Activated CD4-positive, alpha-beta memory T cell treated with anti-CD3 and anti-CD28 coated beads for 36 hours (primary cell): ENCODE measurements at regions not wholly inside any gene's neighbourhood (a gene's known extent, or its start where the extent isn't known, plus 50 kb on each side); places are given as distances from the start of the nearest gene placed in this dataset.
"Not testable (repeated sequence)": the region's sequence is repeated elsewhere in the genome, so short reads cannot be mapped to it uniquely, and the experiment has no call there.

Experiments used
- CTCF ChIA-PET: fragments of 350-600 bp; sonication (Branson Sonifier 250); formaldehyde crosslinking; loops from one replicate; lab custom pipeline; 2021; ENCODE audit warnings: antibody characterized with exemption, inconsistent platforms; lab: Charles Lee
- POLR2A ChIA-PET: fragments of 350-600 bp; sonication (Branson Sonifier 250); formaldehyde crosslinking; loops from one replicate; lab custom pipeline; 2021; ENCODE audit warnings: antibody characterized with exemption; lab: Charles Lee
- DNase-seq: peaks from one replicate; pipeline ENCODE4 v3.0.0-alpha.2; 2020
- H3K27ac Mint-ChIP-seq: one replicate; pipeline ENCODE4 v1.8.0; 2021; ENCODE audit warnings: mixed read lengths
- H3K27me3 Mint-ChIP-seq: one replicate; pipeline ENCODE4 v1.8.0; 2021; ENCODE audit warnings: mixed read lengths
- H3K36me3 Mint-ChIP-seq: one replicate; pipeline ENCODE4 v1.8.0; 2021; ENCODE audit warnings: mixed read lengths
- H3K4me1 Mint-ChIP-seq: one replicate; pipeline ENCODE4 v1.8.0; 2021; ENCODE audit warnings: low read depth, mixed read lengths
- H3K4me3 Mint-ChIP-seq: one replicate; pipeline ENCODE4 v1.8.0; 2021; ENCODE audit warnings: mild to moderate bottlenecking, mixed read lengths
- H3K9me3 Mint-ChIP-seq: one replicate; pipeline ENCODE4 v1.8.0; 2021; ENCODE audit warnings: mixed read lengths
- intact Hi-C: fragments of 100-400 bp; cut with micrococcal nuclease; formaldehyde crosslinking; loops from one replicate; pipeline ENCODE4 v1.15.1; 2023

GRCh38 chr16:13385156-13386040 lies 484.0 kb downstream of the SHISA9 start:
- H3K36me3 Mint-ChIP-seq, intact Hi-C loops, H3K4me3 Mint-ChIP-seq, H3K4me1 Mint-ChIP-seq, H3K27ac Mint-ChIP-seq, CTCF ChIA-PET, H3K27me3 Mint-ChIP-seq, POLR2A ChIA-PET, DNase-seq: not testable (repeated sequence)
- H3K9me3 Mint-ChIP-seq = peaks cover 39% of the 10 kb centered on the region

GRCh38 chr16:13390093-13390985 lies 488.9 kb downstream of the SHISA9 start:
- Mint-ChIP-seq H3K9me3 (peaks cover 16% of the 10 kb centered on the region), H3K27me3 (no peaks in the 10 kb centered on the region), H3K27ac (no peak overlapping the region), H3K4me1 (no peaks in the 10 kb centered on the region), H3K36me3 (no peaks in the 10 kb centered on the region), H3K4me3 (no peak overlapping the region)
- ChIA-PET POLR2A (no interaction called here), CTCF (no interaction called here)
- no peak for DNase-seq
- intact Hi-C loops = no loop called here

- ChIA-PET POLR2A (no interaction called here), CTCF (no interaction called here)
- Mint-ChIP-seq H3K4me1 (no peaks in the 10 kb centered on the region), H3K9me3 (peaks cover 12% of the 10 kb centered on the region), H3K36me3 (no peaks in the 10 kb centered on the region), H3K27me3 (no peaks in the 10 kb centered on the region), H3K27ac (no peak overlapping the region), H3K4me3 (no peak overlapping the region)
- no peak for DNase-seq
- intact Hi-C loops = no loop called here
Measured at GRCh38 chr16:13390986-13391305, 489.5 kb downstream of the SHISA9 start.

DNA sequence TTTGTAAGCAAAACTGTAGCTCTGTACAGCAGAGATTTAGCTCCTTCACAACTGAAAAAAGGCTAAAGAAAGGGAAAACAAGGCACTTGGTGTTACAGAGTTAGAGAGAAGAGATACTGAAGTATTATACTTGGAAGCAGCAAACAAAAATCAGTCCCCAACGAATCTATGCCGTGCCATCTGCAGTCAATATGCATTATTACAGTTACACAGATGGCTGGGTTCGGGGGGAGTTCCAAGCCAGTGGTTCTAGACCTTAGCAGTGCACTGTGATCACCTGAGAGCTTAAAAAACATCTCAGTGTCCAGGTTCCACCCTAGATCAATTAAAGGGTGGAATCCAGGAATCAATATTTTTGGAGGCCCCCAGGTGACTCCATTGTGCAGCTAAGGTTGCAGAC lies 489.9 kb downstream of the SHISA9 start:
- ChIA-PET POLR2A (no interaction called here), CTCF (no interaction called here)
- Mint-ChIP-seq H3K4me1 (no peaks in the 10 kb centered on the region), H3K4me3 (no peak overlapping the region), H3K27ac (no peak overlapping the region), H3K36me3 (no peaks in the 10 kb centered on the region), H3K27me3 (no peaks in the 10 kb centered on the region), H3K9me3 (peaks cover 8% of the 10 kb centered on the region)
- intact Hi-C loops = no loop called here
- DNase-seq = no peak

GRCh38 chr16:13392341-13392740 lies 490.9 kb downstream of the SHISA9 start:
- no peak overlapping the region for H3K27ac Mint-ChIP-seq
- DNase-seq = no peak
- H3K4me1 Mint-ChIP-seq = no peaks in the 10 kb centered on the region
- ChIA-PET POLR2A (no interaction called here), CTCF (no interaction called here)
- H3K9me3 Mint-ChIP-seq = no peaks in the 10 kb centered on the region
- H3K27me3 Mint-ChIP-seq = no peaks in the 10 kb centered on the region
- H3K36me3 Mint-ChIP-seq = no peaks in the 10 kb centered on the region
- H3K4me3 Mint-ChIP-seq = no peak overlapping the region
- intact Hi-C loops = no loop called here

- POLR2A ChIA-PET = no interaction called here
- H3K27me3 Mint-ChIP-seq = no peaks in the 10 kb centered on the region
- no peaks in the 10 kb centered on the region for H3K9me3 Mint-ChIP-seq
- intact Hi-C loops = no loop called here
- CTCF ChIA-PET = no interaction called here
- no peak for DNase-seq
- H3K36me3 Mint-ChIP-seq = no peaks in the 10 kb centered on the region
- H3K4me1 Mint-ChIP-seq = no peaks in the 10 kb centered on the region
- no peak overlapping the region for H3K4me3 Mint-ChIP-seq
- no peak overlapping the region for H3K27ac Mint-ChIP-seq
Measured at GRCh38 chr16:13393816-13394215, 492.4 kb downstream of the SHISA9 start.

GRCh38 chr16:13394488-13394887 lies 493.1 kb downstream of the SHISA9 start:
- no peak for DNase-seq
- ChIA-PET CTCF (no interaction called here), POLR2A (no interaction called here)
- H3K9me3 Mint-ChIP-seq = peaks cover 4% of the 10 kb centered on the region
- no peaks in the 10 kb centered on the region for H3K4me1 Mint-ChIP-seq
- H3K4me3 Mint-ChIP-seq = no peak overlapping the region
- H3K27ac Mint-ChIP-seq = no peak overlapping the region
- intact Hi-C loops = no loop called here
- H3K36me3 Mint-ChIP-seq = no peaks in the 10 kb centered on the region
- H3K27me3 Mint-ChIP-seq = no peaks in the 10 kb centered on the region

GRCh38 chr16:13397126-13397525 lies 495.7 kb downstream of the SHISA9 start:
- Mint-ChIP-seq H3K4me3 (no peak overlapping the region), H3K27me3 (no peaks in the 10 kb centered on the region), H3K9me3 (peaks cover 6% of the 10 kb centered on the region), H3K4me1 (no peaks in the 10 kb centered on the region), H3K27ac (no peak overlapping the region), H3K36me3 (no peaks in the 10 kb centered on the region)
- intact Hi-C loops = no loop called here
- DNase-seq = no peak
- POLR2A ChIA-PET = no interaction called here
- CTCF ChIA-PET = no interaction called here

DNA sequence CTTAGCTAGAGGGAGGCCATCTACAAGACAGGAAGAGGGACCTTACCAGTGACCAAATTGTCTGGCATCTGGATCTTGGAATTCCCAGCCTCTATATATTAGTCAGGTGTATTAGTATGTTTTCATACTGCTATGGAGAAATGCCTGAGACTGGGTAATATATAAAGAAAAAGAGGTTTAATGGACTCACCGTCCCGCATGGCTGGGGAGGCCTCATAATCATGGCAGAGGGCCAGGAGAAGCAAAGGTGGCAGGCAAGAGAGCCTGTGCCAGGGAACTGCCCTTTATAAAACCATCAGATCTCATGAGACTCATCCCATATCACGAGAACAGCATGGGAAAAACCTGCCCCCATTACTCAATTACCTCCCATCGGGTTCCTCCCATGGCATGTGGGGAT lies 500.2 kb downstream of the SHISA9 start:
- no peak for DNase-seq
- Mint-ChIP-seq H3K4me1 (no peaks in the 10 kb centered on the region), H3K27me3 (no peaks in the 10 kb centered on the region), H3K4me3 (no peak overlapping the region), H3K36me3 (no peaks in the 10 kb centered on the region), H3K27ac (no peak overlapping the region), H3K9me3 (peaks cover 9% of the 10 kb centered on the region)
- POLR2A ChIA-PET = no interaction called here
- CTCF ChIA-PET = no interaction called here
- intact Hi-C loops = no loop called here

DNA sequence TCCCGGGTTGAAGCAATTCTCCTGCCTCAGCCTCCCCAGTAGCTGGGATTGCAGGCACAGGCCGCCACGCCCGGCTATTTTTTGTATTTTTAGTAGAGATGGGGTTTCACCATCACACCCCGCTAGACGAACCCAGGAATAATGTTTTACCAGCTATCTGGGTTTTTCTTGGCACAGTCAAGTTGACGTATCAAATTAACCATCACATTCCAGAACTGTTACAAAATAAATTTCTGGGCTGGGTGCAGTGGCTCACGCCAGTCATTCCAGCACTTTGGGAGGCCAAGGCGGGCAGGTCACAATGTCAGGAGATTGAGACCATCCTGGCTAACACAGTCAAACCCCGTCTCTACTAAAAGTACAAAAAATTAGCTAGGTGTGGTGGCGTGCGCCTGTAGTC lies 501.2 kb downstream of the SHISA9 start:
- Mint-ChIP-seq H3K4me1 (no peaks in the 10 kb centered on the region), H3K9me3 (peaks cover 9% of the 10 kb centered on the region), H3K36me3 (no peaks in the 10 kb centered on the region), H3K27ac (no peak overlapping the region), H3K27me3 (no peaks in the 10 kb centered on the region), H3K4me3 (no peak overlapping the region)
- CTCF ChIA-PET = no interaction called here
- POLR2A ChIA-PET = no interaction called here
- intact Hi-C loops = no loop called here
- no peak for DNase-seq

DNA sequence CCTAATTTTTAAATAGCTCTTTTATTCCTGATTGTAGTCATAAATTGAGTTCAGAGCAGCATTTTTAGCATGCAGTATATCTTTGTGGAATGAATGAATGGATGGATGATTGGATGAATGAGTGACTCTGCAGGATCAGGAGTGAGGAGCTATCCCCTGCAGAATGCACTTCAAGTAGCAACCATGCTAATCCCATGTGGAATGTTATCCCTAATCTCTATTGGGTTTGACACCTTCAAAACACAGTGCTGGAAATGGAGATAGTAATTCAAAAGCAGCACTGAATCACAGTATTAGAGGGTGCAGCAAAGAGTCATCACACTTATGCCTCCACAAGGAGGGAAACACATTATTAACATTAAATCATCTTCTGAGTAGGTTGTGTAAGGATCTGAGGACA lies 501.9 kb downstream of the SHISA9 start:
- no peak for DNase-seq
- H3K4me1 Mint-ChIP-seq = no peaks in the 10 kb centered on the region
- H3K36me3 Mint-ChIP-seq = no peaks in the 10 kb centered on the region
- H3K27ac Mint-ChIP-seq = no peak overlapping the region
- ChIA-PET CTCF (no interaction called here), POLR2A (no interaction called here)
- no peaks in the 10 kb centered on the region for H3K27me3 Mint-ChIP-seq
- peaks cover 9% of the 10 kb centered on the region for H3K9me3 Mint-ChIP-seq
- H3K4me3 Mint-ChIP-seq = no peak overlapping the region
- intact Hi-C loops = no loop called here

DNA sequence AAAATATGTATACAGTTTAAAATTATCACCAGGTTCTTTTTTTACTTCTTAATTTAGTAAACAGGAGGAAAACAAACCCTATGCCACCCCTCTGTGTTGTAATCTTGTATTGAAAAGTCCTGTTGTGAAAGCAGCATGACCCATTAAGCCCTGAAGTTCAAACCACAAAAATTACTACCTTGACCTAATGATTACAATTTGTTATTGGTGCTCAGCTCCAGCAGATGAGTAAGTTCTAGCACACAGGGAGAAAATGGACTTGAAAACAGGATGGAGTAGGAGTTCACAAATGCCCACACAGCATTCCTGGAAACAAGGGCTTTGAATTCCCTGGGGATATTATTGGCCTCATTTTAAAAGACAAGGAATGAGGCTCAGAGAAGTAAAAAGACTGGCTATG lies 505.8 kb upstream of the ERCC4 start:
- DNase-seq = no peak
- intact Hi-C loops = no loop called here
- H3K9me3 Mint-ChIP-seq = peaks cover 2% of the 10 kb centered on the region
- H3K4me3 Mint-ChIP-seq = no peak overlapping the region
- no peaks in the 10 kb centered on the region for H3K4me1 Mint-ChIP-seq
- no peak overlapping the region for H3K27ac Mint-ChIP-seq
- ChIA-PET POLR2A (no interaction called here), CTCF (no interaction called here)
- no peaks in the 10 kb centered on the region for H3K27me3 Mint-ChIP-seq
- no peaks in the 10 kb centered on the region for H3K36me3 Mint-ChIP-seq
